Ovary (tissue), 3 donors: ENCODE measurements at regions not wholly inside any gene's neighbourhood (a gene's known extent, or its start where the extent isn't known, plus 50 kb on each side); places are given as distances from the start of the nearest gene placed in this dataset.

Experiments
- CTCF ChIP-seq, 3 donors: fragments of 450-650 bp in 2 of 3; fragments of 200-600 bp in 1 of 3; IDR thresholded peaks; one replicate each; pipeline versions ENCODE4 v1.5.1 to v1.8.0; 2016 to 2022; ENCODE audit warnings: antibody characterized with exemption in 3 of 3, mild to moderate bottlenecking in 1 of 3
- POLR2A ChIP-seq: fragments of 450-650 bp; IDR thresholded peaks from one replicate; pipeline ENCODE4 v1.6.1; 2017; ENCODE audit warnings: antibody characterized with exemption, mild to moderate bottlenecking, moderate library complexity
- donor health status: DM: no; HTN: no; CAD: no.

- TF ChIP-seq CTCF (IDR thresholded peaks at IDR 0.05) (no peak), POLR2A (no peak)
Observed at GRCh38 chr5:18489703-18490102, 855.4 kb downstream of the TAF11L14 start.
